Osteocyte (in vitro differentiated cells): ENCODE measurements at regions not wholly inside any gene's neighbourhood (a gene's known extent, or its start where the extent isn't known, plus 50 kb on each side); places are given as distances from the start of the nearest gene placed in this dataset.

Experiments
- DNase-seq: peaks from one replicate; pipeline ENCODE4 v3.0.0; 2021; ENCODE audit warnings: mixed read lengths; ENCODE audit not compliant: unreplicated experiment; ENCODE audit errors: extremely low spot score
- H3K27ac Mint-ChIP-seq: one replicate; pipeline ENCODE4 v1.8.0; 2021; ENCODE audit warnings: mild to moderate bottlenecking, mixed read lengths; ENCODE audit not compliant: unreplicated experiment
- H3K27me3 Mint-ChIP-seq: one replicate; pipeline ENCODE4 v1.8.0; 2021; ENCODE audit warnings: mixed read lengths; ENCODE audit not compliant: unreplicated experiment
- H3K36me3 Mint-ChIP-seq: one replicate; pipeline ENCODE4 v1.8.0; 2021; ENCODE audit warnings: mixed read lengths; ENCODE audit not compliant: unreplicated experiment
- H3K4me1 Mint-ChIP-seq: one replicate; pipeline ENCODE4 v1.8.0; 2021; ENCODE audit warnings: mixed read lengths; ENCODE audit not compliant: unreplicated experiment
- H3K4me3 Mint-ChIP-seq: one replicate; pipeline ENCODE4 v1.8.0; 2021; ENCODE audit warnings: mild to moderate bottlenecking, moderate library complexity, mixed read lengths; ENCODE audit not compliant: unreplicated experiment
- H3K9me3 Mint-ChIP-seq: one replicate; pipeline ENCODE4 v1.8.0; 2021; ENCODE audit warnings: mixed read lengths; ENCODE audit not compliant: unreplicated experiment
- CTCF ChIP-seq: fragments of 200-600 bp; sonication (generic); IDR thresholded peaks from 2 replicates; pipeline ENCODE4 v1.5.0; 2021; ENCODE audit warnings: antibody characterized with exemption, mild to moderate bottlenecking, moderate library complexity

- TF ChIP-seq CTCF, result peak; percentile 51
- no peaks in the 10 kb centered on the region for H3K27me3 Mint-ChIP-seq
- DNase-seq, result no peak
- no peak overlapping the region for H3K4me3 Mint-ChIP-seq
- H3K9me3 Mint-ChIP-seq, result no peaks in the 10 kb centered on the region
- H3K36me3 Mint-ChIP-seq, result no peaks in the 10 kb centered on the region
- no peaks in the 10 kb centered on the region for H3K4me1 Mint-ChIP-seq
- no peak overlapping the region for H3K27ac Mint-ChIP-seq
Measured at GRCh38 chr14:43795600-43796228, 711.4 kb downstream of the FSCB start.

GRCh38 chr14:43793579-43793978 is 713.5 kb downstream of the FSCB start:
- H3K36me3 Mint-ChIP-seq, result no peaks in the 10 kb centered on the region
- H3K9me3 Mint-ChIP-seq, result no peaks in the 10 kb centered on the region
- no peak for DNase-seq
- TF ChIP-seq CTCF, result no peak
- no peak overlapping the region for H3K4me3 Mint-ChIP-seq
- no peaks in the 10 kb centered on the region for H3K27me3 Mint-ChIP-seq
- H3K27ac Mint-ChIP-seq, result no peak overlapping the region
- no peaks in the 10 kb centered on the region for H3K4me1 Mint-ChIP-seq

- Mint-ChIP-seq H3K9me3 (no peaks in the 10 kb centered on the region), H3K27ac (no peak overlapping the region), H3K27me3 (no peaks in the 10 kb centered on the region), H3K4me3 (no peak overlapping the region), H3K36me3 (no peaks in the 10 kb centered on the region), H3K4me1 (no peaks in the 10 kb centered on the region)
- TF ChIP-seq CTCF, result no peak
- no peak for DNase-seq
Measured at GRCh38 chr14:43792980-43793379, 714.1 kb downstream of the FSCB start.

- H3K4me3 Mint-ChIP-seq, result no peak overlapping the region
- H3K27me3 Mint-ChIP-seq, result no peaks in the 10 kb centered on the region
- no peak for DNase-seq
- TF ChIP-seq CTCF, result no peak
- no peaks in the 10 kb centered on the region for H3K9me3 Mint-ChIP-seq
- H3K4me1 Mint-ChIP-seq, result no peaks in the 10 kb centered on the region
- no peaks in the 10 kb centered on the region for H3K36me3 Mint-ChIP-seq
- no peak overlapping the region for H3K27ac Mint-ChIP-seq
Measured at GRCh38 chr14:43790681-43791080, 716.4 kb downstream of the FSCB start.

- Mint-ChIP-seq H3K27ac (no peak overlapping the region), H3K4me3 (no peak overlapping the region), H3K27me3 (no peaks in the 10 kb centered on the region), H3K4me1 (no peaks in the 10 kb centered on the region), H3K36me3 (no peaks in the 10 kb centered on the region), H3K9me3 (no peaks in the 10 kb centered on the region)
- no peak for DNase-seq
- TF ChIP-seq CTCF, result no peak
Measured at GRCh38 chr14:43789458-43789857, 717.6 kb downstream of the FSCB start.
